Natural killer cell (primary cell): ENCODE measurements at regions not wholly inside any gene's neighbourhood (a gene's known extent, or its start where the extent isn't known, plus 50 kb on each side); places are given as distances from the start of the nearest gene placed in this dataset.

Experiments
- ATAC-seq, 3 donors: fragments of 150-1000 bp in 2 of 3; fragments of 200-7000 bp in 1 of 3; cut with Tn5 transposase; 1 replicate in 1 of 3; 2 replicates in 2 of 3; pipeline ENCODE4 v1.10.0; 2021; ENCODE audit warnings: mild to moderate bottlenecking in 2 of 3, moderate library complexity in 2 of 3
- DNase-seq, 2 donors: peaks; one replicate each; pipeline versions ENCODE4 v3.0.0 to v3.0.0-alpha.2; 2013 to 2021; ENCODE audit warnings: mixed read lengths in 1 of 2
- H3K27ac ChIP-seq: one replicate; pipeline ENCODE4 v1.5.1; 2013; ENCODE audit warnings: mild to moderate bottlenecking, low read length
- H3K27me3 ChIP-seq: one replicate; pipeline ENCODE4 v1.6.1; 2013; ENCODE audit warnings: low read length; ENCODE audit not compliant: control insufficient read depth, insufficient read depth
- H3K36me3 ChIP-seq: one replicate; pipeline ENCODE4 v1.6.1; 2013; ENCODE audit warnings: low read length; ENCODE audit not compliant: control insufficient read depth, insufficient read depth
- H3K4me1 ChIP-seq: one replicate; pipeline ENCODE4 v1.6.1; 2013; ENCODE audit warnings: low read length; ENCODE audit not compliant: control insufficient read depth, insufficient read depth
- H3K4me3 ChIP-seq: one replicate; pipeline ENCODE4 v1.5.1; 2013; ENCODE audit warnings: low read length
- H3K9me3 ChIP-seq: one replicate; pipeline ENCODE4 v1.6.1; 2013; ENCODE audit warnings: low read length; ENCODE audit not compliant: control insufficient read depth, insufficient read depth
- H3K27ac Mint-ChIP-seq, 2 donors: one replicate each; pipeline ENCODE4 v1.8.0; 2022; ENCODE audit warnings: mild to moderate bottlenecking in 2 of 2, mixed read lengths in 2 of 2, moderate library complexity in 1 of 2
- H3K27me3 Mint-ChIP-seq, 2 donors: one replicate each; pipeline ENCODE4 v1.8.0; 2022; ENCODE audit warnings: low read depth in 2 of 2, mixed read lengths in 2 of 2
- H3K36me3 Mint-ChIP-seq: one replicate; pipeline ENCODE4 v1.8.0; 2022; ENCODE audit warnings: mixed read lengths
- H3K4me1 Mint-ChIP-seq, 2 donors: one replicate each; pipeline ENCODE4 v1.8.0; 2022; ENCODE audit warnings: mixed read lengths in 2 of 2
- H3K4me3 Mint-ChIP-seq: one replicate; pipeline ENCODE4 v1.8.0; 2022; ENCODE audit warnings: mild to moderate bottlenecking, moderate library complexity, mixed read lengths
- H3K9me3 Mint-ChIP-seq, 2 donors: one replicate each; pipeline ENCODE4 v1.8.0; 2022; ENCODE audit warnings: mixed read lengths in 2 of 2
- CTCF ChIP-seq: fragments of 200-600 bp; IDR thresholded peaks from one replicate; pipeline ENCODE4 v1.8.0; 2022; ENCODE audit warnings: antibody characterized with exemption
- WGBS: methylation state at CpG from one replicate; pipeline ENCODE4 v1.1.7; 2013; ENCODE audit warnings: missing lambda C conversion rate; ENCODE audit not compliant: insufficient coverage; 5-methylcytosine and 5-hydroxymethylcytosine counted together
- intact Hi-C: fragments of 100-400 bp; cut with micrococcal nuclease; formaldehyde crosslinking; loops from one replicate; pipeline ENCODE4 v1.14.2; 2022

- no peaks in the 10 kb centered on the region for H3K4me1 ChIP-seq
- H3K4me3 ChIP-seq: no peak overlapping the region
- no peak overlapping the region for H3K27ac ChIP-seq
- H3K4me1 Mint-ChIP-seq: no peaks in the 10 kb centered on the region
- WGBS: 100% methylated on average over 1 of the region's 1 CpG
- peaks cover 6 to 39% of the 10 kb centered on the region in 2 donors for H3K27me3 Mint-ChIP-seq
- no peak for DNase-seq
- H3K36me3 ChIP-seq: no peaks in the 10 kb centered on the region
- ATAC-seq: no peak
- H3K36me3 Mint-ChIP-seq: no peaks in the 10 kb centered on the region
- H3K4me3 Mint-ChIP-seq: no peak overlapping the region
- H3K27ac Mint-ChIP-seq: no peak overlapping the region
- H3K27me3 ChIP-seq: peaks cover 3% of the 10 kb centered on the region
- intact Hi-C loops: no loop called here
- no peaks in the 10 kb centered on the region for H3K9me3 Mint-ChIP-seq
- no peaks in the 10 kb centered on the region for H3K9me3 ChIP-seq
- no peak for TF ChIP-seq CTCF
Observed at GRCh38 chr15:61382927-61383326, 153.8 kb upstream of the RORA start.

- DNase-seq (no peak), ATAC-seq (no peak)
- Histone ChIP-seq H3K36me3 (no peaks in the 10 kb centered on the region), H3K4me1 (no peaks in the 10 kb centered on the region), H3K4me3 (no peak overlapping the region), H3K27me3 (peaks cover 3% of the 10 kb centered on the region), H3K27ac (no peak overlapping the region), H3K9me3 (no peaks in the 10 kb centered on the region)
- Mint-ChIP-seq H3K4me1 (no peaks in the 10 kb centered on the region), H3K9me3 (no peaks in the 10 kb centered on the region), H3K36me3 (no peaks in the 10 kb centered on the region), H3K27ac (no peak overlapping the region), H3K4me3 (no peak overlapping the region), H3K27me3 (peaks cover 6 to 33% of the 10 kb centered on the region in 2 donors)
- 73% methylated on average over 3 of the region's 3 CpGs for WGBS
- intact Hi-C loops: no loop called here
- no peak for TF ChIP-seq CTCF
Observed at GRCh38 chr15:61381501-61381900, 152.4 kb upstream of the RORA start.

GRCh38 chr15:61380270-61380669 lies 151.2 kb upstream of the RORA start:
- intact Hi-C loops: no loop called here
- Mint-ChIP-seq H3K4me3 (no peak overlapping the region), H3K27me3 (peaks cover 8 to 25% of the 10 kb centered on the region in 2 donors), H3K36me3 (no peaks in the 10 kb centered on the region), H3K4me1 (no peaks in the 10 kb centered on the region), H3K9me3 (no peaks in the 10 kb centered on the region), H3K27ac (no peak overlapping the region)
- H3K27me3 ChIP-seq: no peaks in the 10 kb centered on the region
- 75% methylated on average over 2 of the region's 2 CpGs for WGBS
- no peaks in the 10 kb centered on the region for H3K9me3 ChIP-seq
- H3K4me3 ChIP-seq: no peak overlapping the region
- no peak for TF ChIP-seq CTCF
- no peak for DNase-seq
- no peak for ATAC-seq
- H3K4me1 ChIP-seq: no peaks in the 10 kb centered on the region
- no peak overlapping the region for H3K27ac ChIP-seq
- H3K36me3 ChIP-seq: no peaks in the 10 kb centered on the region

GRCh38 chr15:61379005-61379404 lies 149.9 kb upstream of the RORA start:
- intact Hi-C loops: no loop called here
- Histone ChIP-seq H3K9me3 (no peaks in the 10 kb centered on the region), H3K27me3 (no peaks in the 10 kb centered on the region), H3K4me1 (no peaks in the 10 kb centered on the region), H3K27ac (no peak overlapping the region), H3K4me3 (no peak overlapping the region), H3K36me3 (no peaks in the 10 kb centered on the region)
- Mint-ChIP-seq H3K27ac (no peak overlapping the region), H3K4me1 (no peaks in the 10 kb centered on the region), H3K4me3 (no peak overlapping the region), H3K27me3 (peaks cover 5 to 25% of the 10 kb centered on the region in 2 donors), H3K9me3 (no peaks in the 10 kb centered on the region), H3K36me3 (no peaks in the 10 kb centered on the region)
- WGBS: 96% methylated on average over 1 of the region's 1 CpG
- no peak for TF ChIP-seq CTCF
- DNase-seq (no peak), ATAC-seq (no peak)
